Fibroblast of villous mesenchyme (primary cell): ENCODE measurements at regions not wholly inside any gene's neighbourhood (a gene's known extent, or its start where the extent isn't known, plus 50 kb on each side); places are given as distances from the start of the nearest gene placed in this dataset.

Experiments
- DNase-seq: peaks from one replicate; pipeline ENCODE4 v3.0.0-alpha.2; 2010; ENCODE audit warnings: low read depth
- H3K4me3 ChIP-seq: 2 replicates; pipeline ENCODE4 v1.5.1; 2011; ENCODE audit warnings: low read depth, mild to moderate bottlenecking, low read length
- CTCF ChIP-seq: IDR thresholded peaks from 2 replicates; pipeline ENCODE4 v1.5.1; 2012; ENCODE audit warnings: low read depth, mild to moderate bottlenecking, low read length; ENCODE audit not compliant: insufficient read depth

GRCh38 chr5:135279328-135279727 is 119.7 kb downstream of the MACROH2A1 start:
- DNase-seq: no peak
- TF ChIP-seq CTCF: no peak
- H3K4me3 ChIP-seq: no peak overlapping the region

- TF ChIP-seq CTCF: no peak
- no peak overlapping the region for H3K4me3 ChIP-seq
- no peak for DNase-seq
These were observed 122.9 kb downstream of the MACROH2A1 start for GRCh38 chr5:135276151-135276550.

- no peak overlapping the region for H3K4me3 ChIP-seq
- TF ChIP-seq CTCF: no peak
- no peak for DNase-seq
These were observed 125.8 kb downstream of the MACROH2A1 start for GRCh38 chr5:135273212-135273611.

- H3K4me3 ChIP-seq: no peak overlapping the region
- no peak for TF ChIP-seq CTCF
- DNase-seq: no peak
These were observed 126.7 kb downstream of the MACROH2A1 start for GRCh38 chr5:135272311-135272805.

- H3K4me3 ChIP-seq: no peak overlapping the region
- DNase-seq: peak; percentile 74
- no peak for TF ChIP-seq CTCF
These were observed 127.3 kb downstream of the MACROH2A1 start for GRCh38 chr5:135271533-135272310.

- no peak for TF ChIP-seq CTCF
- no peak overlapping the region for H3K4me3 ChIP-seq
These were observed 129.1 kb downstream of the MACROH2A1 start for GRCh38 chr5:135269931-135270421.

GRCh38 chr5:135269199-135269598 is 129.8 kb downstream of the MACROH2A1 start:
- H3K4me3 ChIP-seq: no peak overlapping the region
- no peak for TF ChIP-seq CTCF
- peak; percentile 61 for DNase-seq

More at GRCh38 chr5:135269931-135270421, 129.1 kb downstream of the MACROH2A1 start:
- peak; percentile 93 for DNase-seq
